Neural progenitor cell (in vitro differentiated cells): ENCODE measurements at regions not wholly inside any gene's neighbourhood (a gene's known extent, or its start where the extent isn't known, plus 50 kb on each side); places are given as distances from the start of the nearest gene placed in this dataset.

Experiments
- EZH2 ChIP-seq: fragments of 200-600 bp; sonication (generic); IDR thresholded peaks from 2 replicates; pipeline ENCODE4 v1.6.1; 2017; ENCODE audit warnings: antibody characterized with exemption, mild to moderate bottlenecking, moderate library complexity
- EZH2phosphoT487 ChIP-seq: fragments of 200-600 bp; sonication (generic); IDR thresholded peaks from 2 replicates; pipeline ENCODE4 v1.6.1; 2017; ENCODE audit warnings: antibody characterized with exemption
- TF ChIP-seq, protein P1 (sequence below): fragments of 200-600 bp; sonication (generic); IDR thresholded peaks from 2 replicates; pipeline ENCODE4 v1.5.1; 2017; ENCODE audit warnings: antibody characterized with exemption, mild to moderate bottlenecking

- TF ChIP-seq EZH2phosphoT487 (no peak), EZH2 (no peak)
- TF ChIP-seq, protein P1, sequence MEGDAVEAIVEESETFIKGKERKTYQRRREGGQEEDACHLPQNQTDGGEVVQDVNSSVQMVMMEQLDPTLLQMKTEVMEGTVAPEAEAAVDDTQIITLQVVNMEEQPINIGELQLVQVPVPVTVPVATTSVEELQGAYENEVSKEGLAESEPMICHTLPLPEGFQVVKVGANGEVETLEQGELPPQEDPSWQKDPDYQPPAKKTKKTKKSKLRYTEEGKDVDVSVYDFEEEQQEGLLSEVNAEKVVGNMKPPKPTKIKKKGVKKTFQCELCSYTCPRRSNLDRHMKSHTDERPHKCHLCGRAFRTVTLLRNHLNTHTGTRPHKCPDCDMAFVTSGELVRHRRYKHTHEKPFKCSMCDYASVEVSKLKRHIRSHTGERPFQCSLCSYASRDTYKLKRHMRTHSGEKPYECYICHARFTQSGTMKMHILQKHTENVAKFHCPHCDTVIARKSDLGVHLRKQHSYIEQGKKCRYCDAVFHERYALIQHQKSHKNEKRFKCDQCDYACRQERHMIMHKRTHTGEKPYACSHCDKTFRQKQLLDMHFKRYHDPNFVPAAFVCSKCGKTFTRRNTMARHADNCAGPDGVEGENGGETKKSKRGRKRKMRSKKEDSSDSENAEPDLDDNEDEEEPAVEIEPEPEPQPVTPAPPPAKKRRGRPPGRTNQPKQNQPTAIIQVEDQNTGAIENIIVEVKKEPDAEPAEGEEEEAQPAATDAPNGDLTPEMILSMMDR: no peak
These were observed 477.1 kb downstream of the IGSF11 start for GRCh38 chr3:118557513-118557912.
